ENCODE measurements at regions not wholly inside any gene's neighbourhood (a gene's known extent, or its start where the extent isn't known, plus 50 kb on each side); places are given as distances from the start of the nearest gene placed in this dataset.

- H3K36me3 ChIP-seq (ENCODE audit: insufficient read depth, low read length), result no peaks in the 10 kb centered on the region
Measured at GRCh38 chr7:120180221-120180620, 92.8 kb upstream of the KCND2 start.

GRCh38 chr7:120181499-120181898 lies 91.5 kb upstream of the KCND2 start:
- Histone ChIP-seq H3K79me2 (ENCODE audit: insufficient read depth, low read length) (no peaks in the 10 kb centered on the region), H4K20me1 (ENCODE audit: insufficient read depth, low read length) (no peaks in the 10 kb centered on the region), H3K27ac (ENCODE audit: low read length) (no peak overlapping the region), H3K27me3 (ENCODE audit: insufficient read depth, low read length, poor library complexity) (no peaks in the 10 kb centered on the region), H3K9me3 (ENCODE audit: insufficient read depth, low read length, severe bottlenecking) (no peaks in the 10 kb centered on the region), H3K4me3 (ENCODE audit: low read depth in 1 of 2, low read length in 2 of 2) (no peak overlapping the region), H3K36me3 (ENCODE audit: insufficient read depth, low read length) (no peaks in the 10 kb centered on the region), H3K4me1 (ENCODE audit: insufficient read depth, low read length) (no peaks in the 10 kb centered on the region), H3K4me2 (ENCODE audit: insufficient read depth, low read length) (no peak overlapping the region), H3K9ac (ENCODE audit: low read depth, low read length) (no peak overlapping the region), H2AFZ (ENCODE audit: low read depth, low read length) (no peak overlapping the region)
- DNase-seq (no peak), ATAC-seq (ENCODE audit: insufficient read depth, low read depth) (no peak)
- TF ChIP-seq CTCF (IDR thresholded peaks at IDR 0.05; ENCODE audit: borderline replicate concordance, extremely low read depth, low read length, poor library complexity, severe bottlenecking), result no peak

More at GRCh38 chr7:120180221-120180620, 92.8 kb upstream of the KCND2 start:
- Histone ChIP-seq H2AFZ (ENCODE audit: low read depth, low read length) (no peak overlapping the region), H3K27ac (ENCODE audit: low read length) (no peak overlapping the region), H3K9me3 (ENCODE audit: insufficient read depth, low read length, severe bottlenecking) (no peaks in the 10 kb centered on the region), H3K4me1 (ENCODE audit: insufficient read depth, low read length) (no peaks in the 10 kb centered on the region), H3K4me3 (ENCODE audit: low read depth in 1 of 2, low read length in 2 of 2) (no peak overlapping the region), H3K9ac (ENCODE audit: low read depth, low read length) (no peak overlapping the region), H3K79me2 (ENCODE audit: insufficient read depth, low read length) (no peaks in the 10 kb centered on the region), H4K20me1 (ENCODE audit: insufficient read depth, low read length) (no peaks in the 10 kb centered on the region), H3K27me3 (ENCODE audit: insufficient read depth, low read length, poor library complexity) (no peaks in the 10 kb centered on the region), H3K4me2 (ENCODE audit: insufficient read depth, low read length) (no peak overlapping the region)
- TF ChIP-seq EZH2 (IDR thresholded peaks at IDR 0.05; ENCODE audit: borderline replicate concordance, low read depth, low read length, severe bottlenecking) (no peak), CTCF (IDR thresholded peaks at IDR 0.05; ENCODE audit: borderline replicate concordance, extremely low read depth, low read length, poor library complexity, severe bottlenecking) (no peak)
- no peak for DNase-seq
- no peak for ATAC-seq (ENCODE audit: insufficient read depth, low read depth)

GRCh38 chr7:120184866-120185265 lies 88.1 kb upstream of the KCND2 start:
- H3K27ac ChIP-seq (ENCODE audit: low read length), result no peak overlapping the region
- no peaks in the 10 kb centered on the region for H3K79me2 ChIP-seq (ENCODE audit: insufficient read depth, low read length)
- no peaks in the 10 kb centered on the region for H3K9me3 ChIP-seq (ENCODE audit: insufficient read depth, low read length, severe bottlenecking)
- H3K4me2 ChIP-seq (ENCODE audit: insufficient read depth, low read length), result no peak overlapping the region
- H3K4me1 ChIP-seq (ENCODE audit: insufficient read depth, low read length), result no peaks in the 10 kb centered on the region
- DNase-seq (no peak), ATAC-seq (ENCODE audit: insufficient read depth, low read depth) (no peak)
- no peak overlapping the region for H3K9ac ChIP-seq (ENCODE audit: low read depth, low read length)
- H3K27me3 ChIP-seq (ENCODE audit: insufficient read depth, low read length, poor library complexity), result no peaks in the 10 kb centered on the region
- no peaks in the 10 kb centered on the region for H4K20me1 ChIP-seq (ENCODE audit: insufficient read depth, low read length)
- H2AFZ ChIP-seq (ENCODE audit: low read depth, low read length), result no peak overlapping the region
- TF ChIP-seq EZH2 (IDR thresholded peaks at IDR 0.05; ENCODE audit: borderline replicate concordance, low read depth, low read length, severe bottlenecking) (no peak), CTCF (IDR thresholded peaks at IDR 0.05; ENCODE audit: borderline replicate concordance, extremely low read depth, low read length, poor library complexity, severe bottlenecking) (no peak)
- no peaks in the 10 kb centered on the region for H3K36me3 ChIP-seq (ENCODE audit: insufficient read depth, low read length)
- H3K4me3 ChIP-seq (ENCODE audit: low read depth in 1 of 2, low read length in 2 of 2), result no peak overlapping the region

Measured in DND-41 (cell line).